ENCODE measurements at regions not wholly inside any gene's neighbourhood (a gene's known extent, or its start where the extent isn't known, plus 50 kb on each side); places are given as distances from the start of the nearest gene placed in this dataset.

- DNase-seq (peak in 1 of 3 donors; percentile 40), ATAC-seq (no peak)
- peaks cover 24% of the 10 kb centered on the region for H3K9me3 ChIP-seq
- no peaks in the 10 kb centered on the region for H3K4me1 ChIP-seq (ENCODE audit: low read depth)
- TF ChIP-seq CTCF (IDR thresholded peaks at IDR 0.05), result no peak
- no peak overlapping the region for H3K4me3 ChIP-seq
- H3K36me3 ChIP-seq (ENCODE audit: low read depth), result no peaks in the 10 kb centered on the region
- intact Hi-C loops (cut with DNase I, micrococcal nuclease), result no loop called here
Measured at GRCh38 chr1:95701450-95702173, 467.6 kb downstream of the RWDD3 start.

GRCh38 chr1:95703046-95703445 is 469.0 kb downstream of the RWDD3 start:
- Histone ChIP-seq H3K36me3 (ENCODE audit: low read depth) (no peaks in the 10 kb centered on the region), H3K9me3 (peaks cover 24% of the 10 kb centered on the region), H3K4me3 (no peak overlapping the region), H3K4me1 (ENCODE audit: low read depth) (no peaks in the 10 kb centered on the region)
- intact Hi-C loops (cut with DNase I, micrococcal nuclease), result no loop called here
- ATAC-seq (no peak), DNase-seq (no peak)
- no peak for TF ChIP-seq CTCF (IDR thresholded peaks at IDR 0.05)

GRCh38 chr1:95716097-95716496 is 482.1 kb downstream of the RWDD3 start:
- Histone ChIP-seq H3K9me3 (no peaks in the 10 kb centered on the region), H3K4me3 (no peak overlapping the region), H3K4me1 (ENCODE audit: low read depth) (no peaks in the 10 kb centered on the region), H3K36me3 (ENCODE audit: low read depth) (no peaks in the 10 kb centered on the region)
- TF ChIP-seq CTCF (IDR thresholded peaks at IDR 0.05), result no peak
- no peak for DNase-seq
- intact Hi-C loops (cut with DNase I, micrococcal nuclease), result no loop called here
- no peak for ATAC-seq

GRCh38 chr1:95716550-95716949 is 482.5 kb downstream of the RWDD3 start:
- DNase-seq (no peak), ATAC-seq (no peak)
- no peaks in the 10 kb centered on the region for H3K36me3 ChIP-seq (ENCODE audit: low read depth)
- no peak overlapping the region for H3K4me3 ChIP-seq
- H3K9me3 ChIP-seq, result no peaks in the 10 kb centered on the region
- no peaks in the 10 kb centered on the region for H3K4me1 ChIP-seq (ENCODE audit: low read depth)
- intact Hi-C loops (cut with DNase I, micrococcal nuclease), result no loop called here
- no peak for TF ChIP-seq CTCF (IDR thresholded peaks at IDR 0.05)

- ATAC-seq, result no peak
- H3K4me3 ChIP-seq, result no peak overlapping the region
- no peaks in the 10 kb centered on the region for H3K4me1 ChIP-seq (ENCODE audit: low read depth)
- DNase-seq, result no peak
- H3K36me3 ChIP-seq (ENCODE audit: low read depth), result no peaks in the 10 kb centered on the region
- intact Hi-C loops (cut with DNase I, micrococcal nuclease), result no loop called here
- TF ChIP-seq CTCF (IDR thresholded peaks at IDR 0.05), result no peak
- no peaks in the 10 kb centered on the region for H3K9me3 ChIP-seq
Measured at GRCh38 chr1:95723346-95723745, 489.3 kb downstream of the RWDD3 start.

GRCh38 chr1:95728841-95729240 is 494.8 kb downstream of the RWDD3 start:
- no peak for DNase-seq
- no peak for TF ChIP-seq CTCF (IDR thresholded peaks at IDR 0.05)
- intact Hi-C loops (cut with DNase I, micrococcal nuclease), result no loop called here
- H3K4me1 ChIP-seq (ENCODE audit: low read depth), result no peaks in the 10 kb centered on the region
- ATAC-seq, result no peak
- H3K9me3 ChIP-seq, result no peaks in the 10 kb centered on the region
- no peak overlapping the region for H3K4me3 ChIP-seq
- no peaks in the 10 kb centered on the region for H3K36me3 ChIP-seq (ENCODE audit: low read depth)

Data from mucosa of descending colon (tissue), 3 donors.